CD8-positive, alpha-beta memory T cell (primary cell): ENCODE measurements at regions not wholly inside any gene's neighbourhood (a gene's known extent, or its start where the extent isn't known, plus 50 kb on each side); places are given as distances from the start of the nearest gene placed in this dataset.

Experiments used
- CTCF ChIA-PET: fragments of 350-600 bp; sonication (Branson Sonifier 250); formaldehyde crosslinking; loops from one replicate; lab custom pipeline; 2021; ENCODE audit warnings: antibody characterized with exemption; lab: Charles Lee
- POLR2A ChIA-PET: fragments of 350-600 bp; sonication (Branson Sonifier 250); formaldehyde crosslinking; loops from one replicate; lab custom pipeline; 2021; ENCODE audit warnings: antibody characterized with exemption; lab: Charles Lee
- DNase-seq, 5 donors: peaks; one replicate each; pipeline versions ENCODE4 v3.0.0 to v3.0.0-alpha.2; 2020 to 2022; ENCODE audit warnings: mixed read lengths in 1 of 5
- H3K27ac ChIP-seq: one replicate; pipeline ENCODE4 v1.7.0; 2013; ENCODE audit warnings: low read depth, mild to moderate bottlenecking, low read length, moderate library complexity
- H3K27me3 ChIP-seq: 2 replicates; pipeline ENCODE4 v1.7.0; 2013; ENCODE audit warnings: low read length, mild to moderate bottlenecking; ENCODE audit not compliant: insufficient read depth, poor library complexity, severe bottlenecking
- H3K36me3 ChIP-seq: 2 replicates; pipeline ENCODE4 v1.7.0; 2013; ENCODE audit warnings: mild to moderate bottlenecking, low read length, moderate library complexity; ENCODE audit not compliant: insufficient read depth
- H3K4me1 ChIP-seq: 2 replicates; pipeline ENCODE4 v1.7.0; 2013; ENCODE audit warnings: mild to moderate bottlenecking, low read length, moderate library complexity; ENCODE audit not compliant: insufficient read depth
- H3K4me3 ChIP-seq: 2 replicates; pipeline ENCODE4 v1.7.0; 2013; ENCODE audit warnings: mild to moderate bottlenecking, low read length
- H3K9me3 ChIP-seq: 2 replicates; pipeline ENCODE4 v1.7.0; 2013; ENCODE audit warnings: mild to moderate bottlenecking, low read length
- H3K27ac Mint-ChIP-seq, 8 donors: one replicate each; pipeline ENCODE4 v1.8.0; 2020 to 2021; ENCODE audit warnings: mixed read lengths in 8 of 8, mild to moderate bottlenecking in 6 of 8, inconsistent platforms in 3 of 8, moderate library complexity in 3 of 8
- H3K27me3 Mint-ChIP-seq, 2 donors: one replicate each; pipeline ENCODE4 v1.8.0; 2020 to 2021; ENCODE audit warnings: mixed read lengths in 2 of 2, mild to moderate bottlenecking in 1 of 2, moderate library complexity in 1 of 2
- H3K36me3 Mint-ChIP-seq, 3 donors: one replicate each; pipeline ENCODE4 v1.8.0; 2020 to 2021; ENCODE audit warnings: mixed read lengths in 3 of 3, inconsistent platforms in 1 of 3, mild to moderate bottlenecking in 1 of 3
- H3K4me1 Mint-ChIP-seq, 3 donors: one replicate each; pipeline ENCODE4 v1.8.0; 2020 to 2021; ENCODE audit warnings: mixed read lengths in 3 of 3, inconsistent platforms in 1 of 3, mild to moderate bottlenecking in 1 of 3
- H3K4me3 Mint-ChIP-seq, 7 donors: one replicate each; pipeline ENCODE4 v1.8.0; 2020 to 2021; ENCODE audit warnings: mixed read lengths in 7 of 7, mild to moderate bottlenecking in 6 of 7, moderate library complexity in 4 of 7, inconsistent platforms in 2 of 7
- H3K9me3 Mint-ChIP-seq, 5 donors: one replicate each; pipeline ENCODE4 v1.8.0; 2020 to 2022; ENCODE audit warnings: mixed read lengths in 5 of 5, mild to moderate bottlenecking in 3 of 5, moderate library complexity in 2 of 5, inconsistent platforms in 1 of 5

DNA sequence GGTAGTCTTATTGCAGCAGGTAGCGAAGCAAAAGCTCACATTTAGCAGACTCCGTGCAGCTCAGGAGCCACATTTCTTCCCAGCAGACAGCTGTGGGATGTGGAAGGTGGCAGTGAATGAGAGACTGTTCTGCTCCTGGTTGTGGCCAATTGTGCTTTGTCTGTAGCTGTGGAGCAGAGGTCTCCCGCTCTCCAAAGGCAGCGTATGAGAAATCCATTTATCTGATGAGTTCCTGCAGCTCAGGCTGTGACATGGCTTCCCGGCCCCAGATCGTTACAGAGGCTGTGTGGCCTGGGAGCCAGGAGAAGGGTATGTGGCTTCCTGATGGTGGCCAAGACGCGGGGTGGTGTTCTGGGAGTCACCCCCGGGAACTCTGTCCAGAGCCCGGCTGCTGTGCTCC, 64.5 kb upstream of the KIF16B start:
- no peaks in the 10 kb centered on the region for H3K9me3 Mint-ChIP-seq
- H3K27me3 ChIP-seq: no peaks in the 10 kb centered on the region
- ChIA-PET CTCF (no interaction called here), POLR2A (no interaction called here)
- no peak overlapping the region for H3K27ac ChIP-seq
- H3K36me3 Mint-ChIP-seq: no peaks in the 10 kb centered on the region
- H3K36me3 ChIP-seq: no peaks in the 10 kb centered on the region
- peaks cover 5 to 14% of the 10 kb centered on the region in 2 donors for H3K27me3 Mint-ChIP-seq
- no peak overlapping the region for H3K27ac Mint-ChIP-seq
- H3K4me1 ChIP-seq: no peaks in the 10 kb centered on the region
- no peak for DNase-seq
- H3K4me3 Mint-ChIP-seq: no peak overlapping the region
- H3K4me1 Mint-ChIP-seq: no peaks in the 10 kb centered on the region
- no peaks in the 10 kb centered on the region for H3K9me3 ChIP-seq
- H3K4me3 ChIP-seq: no peak overlapping the region

GRCh38 chr20:16626849-16627248, 53.6 kb upstream of the KIF16B start:
- Histone ChIP-seq H3K27ac (no peak overlapping the region), H3K9me3 (no peaks in the 10 kb centered on the region), H3K36me3 (no peaks in the 10 kb centered on the region), H3K4me3 (no peak overlapping the region), H3K27me3 (no peaks in the 10 kb centered on the region), H3K4me1 (no peaks in the 10 kb centered on the region)
- Mint-ChIP-seq H3K27ac (peak overlapping the region in 1 of 8 donors; percentile 41), H3K9me3 (peaks cover 0 to 5% (median 2%) of the 10 kb centered on the region in 5 donors), H3K36me3 (peaks cover 0 to 4% (median 0%) of the 10 kb centered on the region in 3 donors), H3K4me3 (no peak overlapping the region), H3K4me1 (no peaks in the 10 kb centered on the region), H3K27me3 (peaks cover 0 to 2% of the 10 kb centered on the region in 2 donors)
- CTCF ChIA-PET: no interaction called here
- DNase-seq: no peak
- POLR2A ChIA-PET: no interaction called here

DNA sequence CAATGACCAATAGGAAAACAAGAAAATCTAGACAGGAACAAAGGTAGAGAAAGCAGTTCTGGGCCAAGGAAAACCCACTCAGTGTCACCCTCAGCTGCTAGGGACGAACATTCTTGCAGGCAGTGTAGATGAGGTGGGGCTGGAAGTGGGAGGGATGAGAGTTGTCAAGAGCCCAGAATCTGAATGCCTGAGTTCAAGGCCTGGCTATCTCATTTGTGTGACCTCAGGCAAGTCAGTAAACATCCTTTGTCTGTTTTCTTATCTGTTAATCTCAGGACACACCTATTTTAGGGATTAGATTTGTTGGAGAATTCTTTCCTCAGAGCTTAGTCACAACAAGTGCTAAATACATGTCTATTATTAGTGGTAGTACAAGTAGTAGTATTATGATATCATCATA, 50.9 kb upstream of the KIF16B start:
- H3K27ac Mint-ChIP-seq: no peak overlapping the region
- H3K4me1 Mint-ChIP-seq: no peaks in the 10 kb centered on the region
- H3K36me3 ChIP-seq: no peaks in the 10 kb centered on the region
- peaks cover 0 to 5% (median 2%) of the 10 kb centered on the region in 5 donors for H3K9me3 Mint-ChIP-seq
- H3K4me3 Mint-ChIP-seq: no peak overlapping the region
- CTCF ChIA-PET: no interaction called here
- DNase-seq: no peak
- H3K27me3 ChIP-seq: no peaks in the 10 kb centered on the region
- H3K9me3 ChIP-seq: no peaks in the 10 kb centered on the region
- POLR2A ChIA-PET: no interaction called here
- no peak overlapping the region for H3K4me3 ChIP-seq
- H3K36me3 Mint-ChIP-seq: peaks cover 0 to 4% (median 0%) of the 10 kb centered on the region in 3 donors
- peaks cover 0 to 2% of the 10 kb centered on the region in 2 donors for H3K27me3 Mint-ChIP-seq
- H3K27ac ChIP-seq: no peak overlapping the region
- H3K4me1 ChIP-seq: no peaks in the 10 kb centered on the region
